HG03060 (cell line): ENCODE measurements at regions not wholly inside any gene's neighbourhood (a gene's known extent, or its start where the extent isn't known, plus 50 kb on each side); places are given as distances from the start of the nearest gene placed in this dataset.
"Not testable (repeated sequence)": the region's sequence is repeated elsewhere in the genome, so short reads cannot be mapped to it uniquely, and the experiment has no call there.

ENCODE experiments used
- ATAC-seq: cut with Tn5 transposase; IDR thresholded peaks from one replicate; pipeline ENCODE4 v1.9.1; 2021; ENCODE audit warnings: low read depth, moderate number of reproducible peaks; ENCODE audit not compliant: unreplicated experiment

DNA sequence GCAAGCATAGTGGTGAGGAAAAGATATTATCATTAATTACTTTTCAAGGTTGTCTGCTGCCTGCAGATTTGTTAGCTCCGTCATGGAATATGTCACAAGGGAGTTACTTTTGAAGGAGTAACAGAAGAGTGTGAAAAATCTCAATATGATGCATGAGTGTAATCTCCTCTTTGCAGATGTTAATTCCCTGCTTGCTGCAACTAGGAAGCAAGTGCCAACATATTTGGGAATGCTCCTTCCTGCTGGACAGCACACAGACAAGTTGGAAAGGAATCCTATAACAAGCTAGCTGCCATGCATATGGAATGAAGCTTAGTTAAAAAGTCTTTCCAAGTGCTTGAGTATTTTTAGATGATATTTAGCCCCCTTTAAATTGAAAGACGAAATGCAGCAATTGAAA, 2023.6 kb upstream of the CDH6 start:
- no peak for ATAC-seq

DNA sequence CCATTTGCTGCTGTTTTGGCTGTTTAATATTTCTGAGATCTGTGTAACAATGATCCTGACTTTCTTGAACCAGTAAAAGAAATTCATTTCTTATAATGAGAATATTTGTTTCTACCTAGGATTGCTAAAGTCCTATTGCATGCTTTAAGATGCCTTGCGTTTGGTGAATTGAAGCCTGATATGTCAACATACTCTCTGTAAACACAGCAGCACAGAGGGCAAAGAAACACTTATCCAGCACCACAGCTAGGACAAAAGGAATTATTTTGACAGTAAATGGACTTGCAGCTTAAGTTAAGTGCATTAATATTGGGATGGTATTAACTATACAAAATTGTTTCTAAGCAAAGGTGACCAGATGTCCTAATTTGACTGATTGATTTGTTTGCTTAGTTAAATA, 2031.2 kb upstream of the CDH6 start:
- no peak for ATAC-seq

DNA sequence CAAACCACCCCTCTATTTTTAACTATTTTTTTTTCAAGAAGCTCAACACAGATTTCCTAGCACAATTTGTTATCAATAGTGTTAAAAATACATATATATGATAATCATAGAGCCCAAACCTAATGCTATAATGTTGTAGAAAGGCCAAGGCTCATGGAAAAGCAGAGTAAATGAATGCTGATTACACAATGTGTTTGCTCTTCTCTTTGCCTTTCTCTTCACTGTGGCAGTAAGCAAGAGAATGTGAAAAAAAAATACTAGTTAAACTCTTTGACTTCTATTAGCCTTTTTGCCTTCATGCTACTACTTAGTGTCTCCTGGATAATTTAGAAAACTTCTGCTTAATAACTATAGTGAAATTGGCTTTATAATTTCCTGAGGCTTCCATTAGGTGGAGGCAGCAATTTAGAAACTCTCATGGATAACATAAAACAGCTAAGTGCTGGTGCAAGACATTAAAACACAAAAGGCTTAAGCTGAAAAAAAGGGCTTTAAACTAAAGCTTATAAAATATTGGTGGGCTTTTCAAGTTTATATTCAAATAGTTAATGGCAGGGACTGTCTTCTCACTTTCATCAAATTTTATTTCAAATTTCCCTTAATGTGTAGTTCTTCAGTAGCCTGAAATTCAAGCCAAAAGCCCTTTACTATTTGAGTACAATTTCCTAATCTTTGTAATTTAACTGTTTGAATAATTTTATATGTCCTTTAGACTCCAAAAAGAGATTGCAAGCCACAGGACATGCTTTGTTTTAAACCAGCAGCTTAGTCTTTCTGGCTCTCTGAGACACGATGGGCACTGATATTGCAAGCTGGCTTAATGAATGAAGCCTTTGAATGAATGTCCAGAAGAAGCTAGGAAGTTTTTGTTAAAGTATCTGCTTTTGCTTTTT, 2031.8 kb upstream of the CDH6 start:
- ATAC-seq, result no peak

DNA sequence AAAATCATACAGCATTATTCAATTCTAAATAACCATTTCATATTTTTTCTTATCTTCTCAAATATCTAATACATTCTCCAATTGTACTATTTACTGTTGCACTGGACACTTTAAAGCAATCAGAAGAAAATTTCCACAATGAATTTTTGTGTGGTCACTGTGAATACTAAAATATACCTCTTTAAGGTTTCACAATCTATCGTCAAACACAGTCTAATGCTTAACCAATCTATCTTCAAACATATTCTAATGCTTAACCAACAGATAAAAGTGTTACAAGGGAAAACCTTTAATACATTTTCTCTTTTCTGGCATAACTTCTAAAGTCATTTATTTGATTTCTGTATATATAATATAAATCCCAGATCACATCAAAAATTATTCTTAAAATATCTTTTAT, 2035.5 kb upstream of the CDH6 start:
- ATAC-seq, result no peak

DNA sequence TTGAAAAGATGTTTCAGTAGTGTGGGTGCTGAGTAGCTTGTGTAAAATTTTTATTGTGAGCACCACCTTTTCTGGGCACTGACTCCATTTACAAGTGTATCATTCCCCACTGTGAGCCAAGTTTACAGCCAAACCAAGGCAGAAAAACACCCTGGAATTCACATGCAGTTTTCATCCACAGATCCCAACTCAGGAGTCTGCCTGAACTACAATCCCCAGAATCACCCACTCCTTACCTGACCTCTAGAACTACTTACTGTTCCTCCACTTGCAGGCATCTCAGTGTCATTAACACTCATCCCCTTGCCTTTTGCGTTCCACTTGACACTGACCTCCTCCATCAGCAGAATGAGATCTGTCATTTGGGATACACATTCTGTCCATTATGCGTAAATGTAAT, 2042.6 kb upstream of the CDH6 start:
- ATAC-seq, result no peak

DNA sequence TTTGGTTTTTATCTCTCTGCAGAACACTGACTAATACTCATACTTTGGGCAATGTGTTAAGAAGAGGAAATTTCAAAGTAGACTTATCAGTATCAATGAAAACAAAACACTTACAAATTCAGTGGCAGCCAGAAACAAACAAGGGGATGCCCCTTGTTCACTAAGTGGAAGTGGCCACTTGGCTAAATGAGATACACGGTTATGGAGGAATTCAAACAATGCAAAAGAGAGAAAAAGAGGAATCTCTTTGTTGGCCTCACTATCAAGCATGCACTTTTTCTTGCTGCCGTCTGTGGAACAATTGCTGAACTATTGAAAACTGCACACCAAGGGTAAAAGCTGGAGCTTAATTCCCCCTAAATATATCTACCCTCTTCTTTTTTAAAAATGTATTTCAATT, 2044.9 kb upstream of the CDH6 start:
- ATAC-seq, result no peak

DNA sequence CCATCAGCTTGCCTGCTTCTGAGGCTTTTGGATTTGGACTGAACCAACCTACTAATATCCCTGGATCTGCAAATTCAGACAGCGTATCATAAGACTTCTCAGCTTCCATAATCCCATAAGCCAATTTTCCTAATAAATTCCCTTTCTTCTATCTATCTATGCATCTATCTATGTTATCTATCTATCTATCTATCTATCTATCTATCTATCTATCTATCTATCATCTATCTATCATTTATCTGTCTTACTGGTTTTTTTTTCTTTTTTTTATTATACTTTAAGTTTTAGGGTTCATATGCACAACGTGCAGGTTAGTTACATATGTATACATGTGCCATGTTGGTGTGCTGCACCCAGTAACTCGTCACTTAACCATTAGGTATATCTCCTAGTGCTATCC, 2045.4 kb upstream of the CDH6 start:
- ATAC-seq, result no peak

DNA sequence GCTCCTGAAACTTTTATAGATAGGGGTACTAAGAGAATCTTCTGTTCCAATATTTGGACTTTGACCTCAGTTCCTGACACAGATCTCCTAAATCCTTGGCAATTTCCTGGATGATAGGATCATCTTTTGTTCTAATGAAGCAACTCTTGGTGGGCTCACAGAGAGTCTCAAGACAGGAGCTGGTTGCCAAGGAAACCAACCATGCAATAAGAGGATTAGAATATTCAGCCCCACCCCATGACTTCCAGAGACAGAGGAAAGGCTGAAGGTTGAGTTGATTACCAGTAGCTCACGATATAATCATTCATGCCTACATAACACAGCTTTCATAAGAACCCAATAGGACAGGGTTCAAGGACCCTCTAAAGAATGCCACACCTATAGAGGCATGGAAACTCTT, 2050.2 kb upstream of the CDH6 start:
- ATAC-seq, result no peak

DNA sequence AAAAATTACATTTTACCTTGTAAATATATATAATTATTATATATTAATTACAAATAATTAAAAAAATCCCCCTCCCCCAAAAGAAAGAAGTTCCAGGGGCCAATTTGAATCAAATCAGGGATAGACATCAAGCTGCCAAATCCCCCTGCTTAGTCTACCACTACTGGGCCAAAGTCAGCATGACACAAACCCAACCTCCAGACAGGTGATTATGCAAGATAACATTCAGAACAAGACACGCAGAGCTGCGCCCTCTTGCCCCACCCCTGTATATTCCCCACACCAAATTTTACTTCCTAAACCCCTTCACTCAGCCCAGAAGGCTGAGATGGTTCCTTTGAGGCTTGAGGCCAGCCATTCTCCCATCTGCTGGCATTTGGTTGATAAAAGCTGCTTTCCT, 2059.1 kb upstream of the CDH6 start:
- ATAC-seq, result no peak

DNA sequence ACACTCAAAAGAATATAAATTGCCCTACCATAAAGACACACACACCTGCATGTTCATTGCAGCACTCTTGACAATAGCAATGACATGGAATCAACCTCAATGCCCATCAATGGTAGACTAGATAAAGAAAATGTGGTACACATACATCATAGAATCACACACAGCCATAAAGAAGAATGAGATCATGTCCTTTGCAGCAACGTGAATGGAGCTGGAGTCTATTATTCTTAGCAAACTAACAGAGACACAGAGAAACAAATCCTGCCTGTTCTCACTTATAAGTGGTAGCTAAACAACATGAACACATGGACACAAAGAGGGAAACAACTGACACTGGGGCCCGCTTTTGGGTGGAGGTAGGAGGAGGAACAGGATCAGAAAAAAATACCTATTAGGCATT, 2062.2 kb upstream of the CDH6 start:
- ATAC-seq, result no peak

DNA sequence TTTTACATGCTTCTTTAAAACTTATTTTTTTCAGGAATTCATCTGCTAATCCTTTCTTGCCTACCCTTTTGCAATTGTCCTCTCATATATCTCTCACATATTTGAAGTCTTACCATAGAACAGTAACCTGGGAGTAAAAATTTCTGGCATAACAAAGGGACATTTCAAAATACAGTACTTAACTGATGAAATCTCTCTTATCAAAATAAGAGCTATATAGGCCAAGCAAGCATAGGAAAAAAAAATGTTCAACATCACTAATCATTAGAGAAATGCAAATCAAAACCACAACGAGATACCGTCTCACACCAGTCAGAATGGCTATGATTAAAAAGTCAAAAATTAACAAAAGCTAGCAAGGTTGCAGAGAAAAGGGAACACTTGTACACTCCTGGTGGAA, 2062.7 kb upstream of the CDH6 start:
- ATAC-seq, result no peak

DNA sequence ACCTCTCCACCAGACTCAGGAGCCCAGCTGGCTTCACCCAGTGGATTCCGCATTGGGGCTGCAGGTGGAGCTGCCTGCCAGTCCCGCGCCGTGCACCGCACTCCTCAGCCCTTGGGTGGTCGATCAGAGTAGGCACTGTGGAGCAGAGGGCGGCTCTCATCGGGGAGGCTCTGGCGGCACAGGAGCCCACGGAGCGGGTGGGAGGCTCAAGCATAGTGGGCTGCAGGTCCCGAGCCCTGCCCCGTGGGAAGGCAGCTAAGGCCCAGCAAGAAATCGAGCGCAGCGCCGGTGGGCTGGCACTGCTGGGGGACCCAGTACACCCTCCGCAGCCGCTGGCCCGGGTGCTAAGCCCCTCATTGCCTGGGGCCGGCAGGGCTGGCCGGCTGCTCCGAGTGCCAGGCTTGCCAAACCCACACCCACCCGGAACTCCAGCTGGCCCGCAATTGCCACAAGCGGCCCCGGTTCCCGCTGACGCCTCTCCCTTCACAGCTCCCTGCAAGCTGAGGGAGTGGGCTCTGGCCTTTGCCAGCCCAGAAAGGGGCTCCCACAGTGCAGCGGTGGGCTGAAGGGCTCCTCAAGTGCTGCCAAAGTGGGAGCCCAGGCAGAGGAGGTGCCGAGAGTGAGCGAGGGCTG, 2065.8 kb upstream of the CDH6 start:
- not testable (repeated sequence) for ATAC-seq

DNA sequence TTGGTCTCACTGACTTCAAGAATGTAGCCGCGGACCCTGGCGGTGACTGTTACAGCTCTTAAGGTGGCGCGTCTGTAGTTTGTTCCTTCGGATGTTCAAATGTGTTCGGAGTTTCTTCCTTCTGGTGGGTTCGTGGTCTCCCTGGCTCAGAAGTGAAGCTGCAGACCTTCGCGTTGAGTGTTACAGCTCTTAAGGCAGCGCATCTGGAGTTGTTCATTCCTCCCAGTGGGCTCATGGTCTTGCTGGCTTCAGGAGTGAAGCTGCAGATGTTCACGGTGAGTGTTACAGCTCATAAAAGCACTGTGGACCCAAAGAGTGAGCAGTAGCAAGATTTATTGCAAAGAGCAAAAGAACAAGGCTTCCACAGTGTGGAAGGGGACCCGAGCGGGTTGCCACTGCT, 2067.0 kb upstream of the CDH6 start:
- ATAC-seq, result not testable (repeated sequence)

DNA sequence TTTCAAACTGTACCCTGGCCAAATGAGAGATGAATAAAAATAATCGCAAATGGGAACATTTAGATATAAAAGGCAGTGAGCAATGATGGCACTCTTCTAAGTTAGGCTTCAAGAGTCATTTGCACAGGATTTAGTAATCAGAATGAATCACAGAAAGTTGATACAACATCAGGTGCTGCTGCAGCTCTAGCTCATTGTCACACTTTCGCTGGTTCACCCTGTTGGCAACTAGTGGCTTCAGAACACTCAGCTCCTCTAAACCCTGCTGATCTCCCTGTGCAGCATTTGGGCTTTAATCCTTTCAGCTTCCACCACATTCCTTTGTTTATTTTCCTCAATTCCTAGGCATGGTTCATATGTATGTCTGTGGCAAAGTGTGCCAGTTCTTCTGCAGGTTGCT, 2071.2 kb upstream of the CDH6 start:
- ATAC-seq, result no peak

DNA sequence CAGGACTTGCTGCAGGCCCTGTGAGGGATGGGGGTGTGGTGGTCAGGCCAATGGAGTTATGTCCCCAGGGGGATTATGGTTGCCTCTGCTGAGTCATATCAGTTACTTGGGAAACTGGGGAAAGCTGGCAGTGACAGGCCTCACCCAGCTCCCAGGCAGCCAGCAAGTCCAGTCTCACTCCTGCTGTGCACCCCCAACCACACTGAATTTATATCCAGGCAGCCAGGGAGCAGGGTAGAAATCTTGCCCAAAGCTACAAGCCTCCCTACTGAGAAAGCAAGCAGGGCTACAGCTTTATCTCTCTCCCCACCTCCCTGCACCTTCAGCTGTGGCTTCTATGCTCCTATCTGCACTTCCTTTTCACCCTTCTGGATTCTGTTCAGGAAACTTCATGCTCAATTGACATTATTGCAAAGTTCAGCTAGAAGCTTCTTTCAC, 2076.0 kb upstream of the CDH9 start:
- ATAC-seq, result no peak

DNA sequence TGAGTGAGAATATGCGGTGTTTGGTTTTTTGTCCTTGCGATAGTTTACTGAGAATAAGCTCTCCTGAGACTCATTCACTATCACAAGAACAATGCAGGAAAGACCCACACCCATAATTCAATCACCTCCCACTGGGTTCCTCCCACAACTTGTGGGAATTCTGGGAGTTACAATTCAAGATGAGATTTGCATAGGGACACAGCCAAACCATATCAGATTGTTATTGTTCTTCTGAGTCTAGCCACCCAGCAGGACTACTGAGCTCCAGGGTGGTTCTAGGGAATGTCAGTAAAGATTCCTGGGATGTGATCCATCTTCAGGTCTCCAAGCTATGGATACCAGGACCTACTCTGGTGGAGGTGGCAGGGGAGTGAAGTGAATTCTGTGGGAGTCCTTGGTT, 2075.1 kb upstream of the CDH9 start:
- no peak for ATAC-seq

DNA sequence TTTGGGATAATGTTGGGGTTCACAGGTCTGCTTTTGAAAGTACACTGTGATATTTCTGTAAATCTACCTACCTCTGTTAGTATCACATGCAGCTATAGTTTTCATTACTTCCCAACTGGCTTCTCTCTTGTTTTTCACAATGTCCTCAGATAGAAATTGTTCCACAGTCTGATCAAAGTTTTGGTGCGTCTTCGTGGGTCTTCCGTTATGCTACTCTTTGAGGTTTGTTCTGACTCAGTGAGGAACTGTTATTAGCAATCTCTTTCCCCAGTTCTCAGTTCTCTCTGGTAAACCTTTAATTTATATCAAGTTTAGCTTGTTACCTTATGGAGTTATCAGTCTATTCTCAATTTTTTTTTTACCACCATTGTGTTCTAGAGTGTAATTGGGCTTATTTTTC, 2061.2 kb upstream of the CDH9 start:
- no peak for ATAC-seq

DNA sequence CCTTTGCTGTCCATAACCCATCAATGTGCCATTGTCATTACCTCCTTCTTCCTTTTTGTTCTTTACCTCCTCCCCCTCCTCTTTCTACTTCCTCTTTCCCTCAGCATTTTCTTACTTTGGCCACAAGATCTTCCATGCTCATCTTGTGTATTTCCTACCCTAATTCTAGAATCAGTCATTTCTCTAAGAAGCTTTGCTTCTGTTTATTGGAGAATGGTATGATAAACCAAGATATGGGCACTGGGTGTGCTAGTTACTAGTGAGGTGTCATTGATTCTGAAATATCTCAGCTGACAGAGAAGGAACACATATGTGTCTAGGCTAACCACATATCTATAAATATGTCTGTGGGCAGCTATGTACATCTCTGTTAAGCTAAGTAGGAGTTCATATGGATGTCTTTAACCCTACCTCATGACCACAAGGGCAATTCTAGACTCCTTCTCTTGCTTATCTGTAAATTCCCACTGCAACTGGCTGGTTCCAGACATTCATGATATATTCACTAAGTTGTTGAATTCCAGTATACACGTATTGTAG, 2051.3 kb upstream of the CDH9 start:
- no peak for ATAC-seq

DNA sequence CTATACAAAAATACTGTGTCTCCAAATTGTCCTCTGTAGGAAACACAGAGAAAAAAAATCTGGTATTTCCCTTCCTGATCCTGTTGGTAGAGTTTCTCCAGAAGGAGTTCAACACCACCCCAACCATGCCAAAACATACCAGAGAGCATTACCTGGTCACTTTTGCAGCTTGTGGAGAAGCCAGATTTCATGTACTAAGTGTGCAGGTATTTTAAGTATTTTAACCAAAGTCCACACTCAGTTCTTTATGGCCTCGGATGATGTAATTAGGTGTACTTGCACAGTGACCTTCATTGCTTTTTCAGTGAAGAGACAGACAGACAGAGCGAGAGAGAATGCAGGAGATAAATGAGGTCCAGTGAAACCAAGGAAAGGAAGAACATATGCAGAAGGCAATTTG, 2046.8 kb upstream of the CDH9 start:
- no peak for ATAC-seq

DNA sequence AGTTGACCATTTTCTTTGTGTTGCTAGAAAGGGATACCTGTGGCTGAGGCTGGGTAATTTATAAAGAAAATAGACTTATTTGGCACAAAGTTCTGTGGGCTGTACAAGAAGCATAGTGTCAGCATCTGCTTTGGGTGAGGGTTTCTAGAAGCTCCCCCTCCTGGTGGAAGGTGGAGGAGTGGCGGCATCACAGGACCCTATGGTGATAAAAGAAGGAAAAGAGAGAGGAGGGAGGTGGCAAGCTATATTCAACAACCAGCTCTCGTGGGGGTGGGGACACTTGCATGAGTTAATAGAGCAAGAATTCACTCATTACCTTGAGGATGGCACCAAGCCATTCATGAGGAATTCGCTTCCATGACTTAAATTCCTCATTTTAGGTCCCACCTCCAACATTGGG, 2041.4 kb upstream of the CDH9 start:
- ATAC-seq, result no peak

DNA sequence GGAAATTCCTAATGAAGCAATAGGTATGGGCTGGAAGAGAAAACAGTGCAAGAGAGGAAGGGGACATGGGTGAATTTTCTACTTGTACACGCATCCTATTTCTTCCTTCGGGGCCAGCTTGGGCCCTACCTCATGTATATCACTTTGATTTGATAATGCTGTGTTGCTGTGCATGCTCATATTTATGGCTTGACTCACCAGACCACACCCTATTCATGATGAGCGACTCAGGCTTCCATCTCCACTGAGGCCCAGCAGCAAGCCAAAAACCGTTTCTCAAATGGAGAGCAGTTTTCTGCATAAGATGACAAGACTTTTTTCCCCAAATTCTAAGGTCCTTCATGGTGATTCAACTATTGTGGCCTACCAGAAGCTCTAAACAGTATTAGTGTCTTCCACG, 2039.1 kb upstream of the CDH9 start:
- no peak for ATAC-seq

DNA sequence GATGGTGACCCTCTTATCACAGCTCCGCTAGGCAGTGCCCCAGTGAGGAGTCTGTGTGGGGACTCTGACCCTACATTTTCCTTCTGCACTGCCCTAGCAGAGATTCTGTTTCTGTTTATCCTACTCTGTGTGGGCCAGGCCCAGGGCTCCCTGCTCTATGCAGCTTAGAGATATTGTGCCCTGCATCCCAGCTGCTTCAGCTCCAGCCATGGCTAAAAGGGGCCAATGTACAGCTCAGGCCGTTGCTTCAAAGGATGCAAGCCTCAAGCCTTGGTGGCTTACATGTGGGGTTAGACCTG, 2030.7 kb upstream of the CDH9 start:
- ATAC-seq, result no peak
